Naive thymus-derived CD4-positive, alpha-beta T cell (primary cell): ENCODE measurements at regions not wholly inside any gene's neighbourhood (a gene's known extent, or its start where the extent isn't known, plus 50 kb on each side); places are given as distances from the start of the nearest gene placed in this dataset.

ENCODE experiments used
- ATAC-seq: fragments of 150-1000 bp; cut with Tn5 transposase; 2 replicates; pipeline ENCODE4 v1.10.0; 2021; ENCODE audit warnings: mild to moderate bottlenecking, moderate library complexity
- CTCF ChIA-PET: fragments of 350-600 bp; sonication (Branson Sonifier 250); formaldehyde crosslinking; loops from one replicate; lab custom pipeline; 2021; ENCODE audit warnings: antibody characterized with exemption; lab: Charles Lee
- POLR2A ChIA-PET: fragments of 350-600 bp; sonication (Branson Sonifier 250); formaldehyde crosslinking; loops from one replicate; lab custom pipeline; 2021; ENCODE audit warnings: antibody characterized with exemption, inconsistent platforms; lab: Charles Lee
- DNase-seq, 9 donors: peaks; one replicate each; pipeline versions ENCODE4 v3.0.0 to v3.0.0-alpha.2; 2020 to 2022; ENCODE audit warnings: mixed read lengths in 1 of 9
- H3K27ac ChIP-seq: one replicate; pipeline ENCODE4 v1.7.0; 2013; ENCODE audit warnings: mild to moderate bottlenecking, low read depth, low read length, moderate library complexity
- H3K27me3 ChIP-seq, 2 donors: one replicate each; pipeline ENCODE4 v1.7.0; 2013; ENCODE audit warnings: low read length in 2 of 2, mild to moderate bottlenecking in 2 of 2, moderate library complexity in 2 of 2; ENCODE audit not compliant: control insufficient read depth in 2 of 2, insufficient read depth in 2 of 2
- H3K36me3 ChIP-seq, 3 experiments: 1 replicate in 2 of 3; 2 replicates in 1 of 3; pipeline ENCODE4 v1.7.0; 2013; ENCODE audit warnings: low read length in 3 of 3, mild to moderate bottlenecking in 3 of 3, moderate library complexity in 1 of 3; ENCODE audit not compliant: insufficient read depth in 3 of 3, control insufficient read depth in 2 of 3
- H3K4me1 ChIP-seq, 2 donors: one replicate each; pipeline ENCODE4 v1.7.0; 2013; ENCODE audit warnings: low read length in 2 of 2, mild to moderate bottlenecking in 2 of 2, moderate library complexity in 1 of 2; ENCODE audit not compliant: control insufficient read depth in 2 of 2, insufficient read depth in 2 of 2
- H3K4me3 ChIP-seq: 2 replicates; pipeline ENCODE4 v1.7.0; 2013; ENCODE audit warnings: mild to moderate bottlenecking, low read length
- H3K9me3 ChIP-seq, 3 experiments: 1 replicate in 2 of 3; 2 replicates in 1 of 3; pipeline ENCODE4 v1.7.0; 2013; ENCODE audit warnings: low read length in 3 of 3; ENCODE audit not compliant: control insufficient read depth in 2 of 3
- H3K27ac Mint-ChIP-seq, 9 donors: one replicate each; pipeline ENCODE4 v1.8.0; 2020 to 2022; ENCODE audit warnings: mixed read lengths in 9 of 9, mild to moderate bottlenecking in 8 of 9, moderate library complexity in 5 of 9, inconsistent platforms in 2 of 9
- H3K27me3 Mint-ChIP-seq, 5 donors: one replicate each; pipeline ENCODE4 v1.8.0; 2021 to 2022; ENCODE audit warnings: mixed read lengths in 5 of 5, mild to moderate bottlenecking in 1 of 5
- H3K36me3 Mint-ChIP-seq, 5 donors: one replicate each; pipeline ENCODE4 v1.8.0; 2020 to 2022; ENCODE audit warnings: mixed read lengths in 5 of 5, mild to moderate bottlenecking in 3 of 5, inconsistent platforms in 1 of 5
- H3K4me1 Mint-ChIP-seq, 7 donors: one replicate each; pipeline ENCODE4 v1.8.0; 2020 to 2022; ENCODE audit warnings: mixed read lengths in 7 of 7, mild to moderate bottlenecking in 3 of 7, inconsistent platforms in 1 of 7
- H3K4me3 Mint-ChIP-seq, 10 donors: one replicate each; pipeline ENCODE4 v1.8.0; 2020 to 2022; ENCODE audit warnings: mild to moderate bottlenecking in 10 of 10, mixed read lengths in 10 of 10, moderate library complexity in 6 of 10, inconsistent platforms in 2 of 10
- H3K9me3 Mint-ChIP-seq, 11 donors: one replicate each; pipeline ENCODE4 v1.8.0; 2020 to 2022; ENCODE audit warnings: mixed read lengths in 11 of 11, mild to moderate bottlenecking in 4 of 11, inconsistent platforms in 1 of 11, moderate library complexity in 1 of 11
- intact Hi-C, 2 donors: fragments of 100-400 bp; cut with micrococcal nuclease; formaldehyde crosslinking; loops; one replicate each; pipeline ENCODE4 v1.15.1; 2023

- no peaks in the 10 kb centered on the region for H3K27me3 Mint-ChIP-seq
- Histone ChIP-seq H3K4me1 (no peaks in the 10 kb centered on the region), H3K4me3 (no peak overlapping the region), H3K9me3 (peaks cover 0 to under 1% (median 0%) of the 10 kb centered on the region in 3 experiments), H3K36me3 (no peaks in the 10 kb centered on the region), H3K27ac (no peak overlapping the region), H3K27me3 (no peaks in the 10 kb centered on the region)
- no peak overlapping the region for H3K27ac Mint-ChIP-seq
- ATAC-seq (no peak), DNase-seq (no peak)
- H3K4me3 Mint-ChIP-seq: no peak overlapping the region
- H3K9me3 Mint-ChIP-seq: peaks cover 0 to 10% (median 0%) of the 10 kb centered on the region in 11 donors
- intact Hi-C loops: no loop called here
- H3K36me3 Mint-ChIP-seq: no peaks in the 10 kb centered on the region
- ChIA-PET POLR2A (no interaction called here), CTCF (no interaction called here)
- no peaks in the 10 kb centered on the region for H3K4me1 Mint-ChIP-seq
Observed at GRCh38 chr4:134388351-134388750, 186.8 kb upstream of the PABPC4L start.

DNA sequence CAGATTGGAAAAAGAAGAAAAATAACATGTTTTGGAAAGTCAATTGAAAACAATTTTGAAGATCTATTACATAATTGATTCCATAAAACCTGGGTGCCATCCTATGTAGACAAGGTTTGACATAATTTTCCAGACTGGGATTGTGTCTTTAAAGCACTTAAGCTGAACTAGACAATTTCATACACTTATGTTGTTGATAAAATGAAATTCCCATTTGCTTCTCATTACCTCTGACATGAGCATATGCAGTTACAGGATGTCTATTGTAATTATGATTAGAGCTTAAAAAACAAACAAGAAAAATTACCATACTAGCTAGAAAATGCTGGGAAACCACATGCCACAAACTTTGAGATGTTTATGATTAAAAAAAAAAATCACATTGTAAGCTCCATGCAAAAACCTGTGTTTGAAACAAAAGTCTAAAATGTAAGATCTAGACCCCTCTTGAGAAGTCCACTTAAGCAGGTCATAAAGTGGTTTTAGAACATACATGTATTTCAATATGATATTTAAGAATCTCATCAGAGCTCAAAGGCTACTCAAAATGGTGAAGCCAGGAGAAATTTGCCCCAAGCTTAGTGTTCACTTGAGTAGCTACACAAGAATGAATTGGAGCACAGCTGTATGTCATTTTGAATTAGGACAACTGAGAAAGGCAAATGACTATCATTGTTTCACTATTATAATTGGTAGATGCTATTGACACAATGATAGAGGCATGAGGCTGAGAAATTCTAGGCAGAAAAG, 181.1 kb upstream of the PABPC4L start:
- POLR2A ChIA-PET: no interaction called here

DNA sequence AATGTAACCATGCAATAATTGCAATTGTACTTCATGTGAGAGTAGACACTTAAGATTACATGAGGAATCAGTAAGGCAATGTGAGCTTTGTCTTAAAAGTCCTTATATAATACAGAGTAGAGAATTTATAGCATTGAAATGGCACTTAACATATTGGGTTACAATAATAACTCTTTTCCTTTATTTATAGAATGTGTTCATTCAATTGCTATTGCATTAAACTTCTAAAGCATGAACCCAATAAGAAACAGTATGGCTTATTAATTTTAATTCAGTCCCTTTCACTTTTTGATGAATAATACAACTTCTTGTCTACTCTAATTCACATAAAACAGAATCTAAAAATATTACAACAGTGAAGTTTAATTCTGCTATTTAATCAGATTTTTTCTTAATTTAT, 174.2 kb upstream of the PABPC4L start:
- CTCF ChIA-PET: no interaction called here
- DNase-seq (no peak), ATAC-seq (no peak)
- Histone ChIP-seq H3K27ac (no peak overlapping the region), H3K4me1 (no peaks in the 10 kb centered on the region), H3K4me3 (no peak overlapping the region), H3K27me3 (no peaks in the 10 kb centered on the region), H3K36me3 (no peaks in the 10 kb centered on the region), H3K9me3 (no peaks in the 10 kb centered on the region)
- POLR2A ChIA-PET: no interaction called here
- H3K36me3 Mint-ChIP-seq: no peaks in the 10 kb centered on the region
- no peak overlapping the region for H3K4me3 Mint-ChIP-seq
- no peak overlapping the region for H3K27ac Mint-ChIP-seq
- H3K27me3 Mint-ChIP-seq: no peaks in the 10 kb centered on the region
- intact Hi-C loops: no loop called here
- H3K9me3 Mint-ChIP-seq: peaks cover 0 to 21% (median 2%) of the 10 kb centered on the region in 11 donors
- no peaks in the 10 kb centered on the region for H3K4me1 Mint-ChIP-seq

More for the DNA sequence above, 181.1 kb upstream of the PABPC4L start:
- Histone ChIP-seq H3K36me3 (no peaks in the 10 kb centered on the region), H3K4me3 (no peak overlapping the region), H3K4me1 (no peaks in the 10 kb centered on the region), H3K9me3 (peaks cover 0 to 5% (median 0%) of the 10 kb centered on the region in 3 experiments), H3K27me3 (no peaks in the 10 kb centered on the region), H3K27ac (no peak overlapping the region)
- no peaks in the 10 kb centered on the region for H3K27me3 Mint-ChIP-seq
- no peak for DNase-seq
- no peaks in the 10 kb centered on the region for H3K4me1 Mint-ChIP-seq
- CTCF ChIA-PET: no interaction called here
- H3K4me3 Mint-ChIP-seq: no peak overlapping the region
- H3K9me3 Mint-ChIP-seq: peaks cover 0 to 4% (median 0%) of the 10 kb centered on the region in 11 donors
- no peak overlapping the region for H3K27ac Mint-ChIP-seq
- H3K36me3 Mint-ChIP-seq: no peaks in the 10 kb centered on the region
- no peak for ATAC-seq
- intact Hi-C loops: no loop called here

- H3K27ac Mint-ChIP-seq: no peak overlapping the region
- Histone ChIP-seq H3K27ac (no peak overlapping the region), H3K4me1 (no peaks in the 10 kb centered on the region), H3K36me3 (no peaks in the 10 kb centered on the region), H3K4me3 (no peak overlapping the region), H3K27me3 (no peaks in the 10 kb centered on the region), H3K9me3 (no peaks in the 10 kb centered on the region)
- no peaks in the 10 kb centered on the region for H3K27me3 Mint-ChIP-seq
- ChIA-PET CTCF (no interaction called here), POLR2A (no interaction called here)
- DNase-seq (no peak), ATAC-seq (no peak)
- H3K36me3 Mint-ChIP-seq: no peaks in the 10 kb centered on the region
- no peaks in the 10 kb centered on the region for H3K4me1 Mint-ChIP-seq
- peaks cover 0 to 21% (median 2%) of the 10 kb centered on the region in 11 donors for H3K9me3 Mint-ChIP-seq
- intact Hi-C loops: no loop called here
- no peak overlapping the region for H3K4me3 Mint-ChIP-seq
Observed at GRCh38 chr4:134365852-134366251, 164.3 kb upstream of the PABPC4L start.

DNA sequence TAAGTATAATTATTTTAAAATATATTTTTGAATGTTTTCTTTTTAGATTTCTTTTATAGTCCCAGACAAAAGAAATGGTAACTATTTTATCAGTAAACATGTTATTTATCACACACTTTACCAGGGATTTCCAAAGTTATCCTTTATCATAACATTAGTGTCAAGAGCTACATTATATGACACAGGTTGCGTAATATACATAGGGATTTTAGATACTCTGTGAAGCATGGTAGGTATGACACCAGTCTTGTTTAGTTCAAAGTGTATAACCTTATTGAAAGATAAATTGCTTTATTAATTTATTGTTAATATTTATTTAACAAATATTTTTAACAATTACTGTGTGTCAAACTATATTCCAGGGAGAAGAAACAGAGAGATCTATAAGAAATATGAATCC, 163.3 kb upstream of the PABPC4L start:
- ChIA-PET CTCF (no interaction called here), POLR2A (no interaction called here)
- ATAC-seq (no peak), DNase-seq (no peak)
- H3K36me3 ChIP-seq: no peaks in the 10 kb centered on the region
- H3K36me3 Mint-ChIP-seq: no peaks in the 10 kb centered on the region
- H3K4me1 Mint-ChIP-seq: no peaks in the 10 kb centered on the region
- peaks cover 0 to 21% (median 2%) of the 10 kb centered on the region in 11 donors for H3K9me3 Mint-ChIP-seq
- H3K4me3 Mint-ChIP-seq: no peak overlapping the region
- H3K4me3 ChIP-seq: no peak overlapping the region
- H3K27ac Mint-ChIP-seq: no peak overlapping the region
- intact Hi-C loops: no loop called here
- H3K9me3 ChIP-seq: no peaks in the 10 kb centered on the region
- no peak overlapping the region for H3K27ac ChIP-seq
- H3K4me1 ChIP-seq: no peaks in the 10 kb centered on the region
- H3K27me3 Mint-ChIP-seq: no peaks in the 10 kb centered on the region
- H3K27me3 ChIP-seq: no peaks in the 10 kb centered on the region

- ChIA-PET CTCF (no interaction called here), POLR2A (no interaction called here)
- H3K27ac Mint-ChIP-seq: no peak overlapping the region
- Histone ChIP-seq H3K9me3 (no peaks in the 10 kb centered on the region), H3K36me3 (no peaks in the 10 kb centered on the region), H3K4me1 (no peaks in the 10 kb centered on the region), H3K4me3 (no peak overlapping the region), H3K27ac (no peak overlapping the region), H3K27me3 (no peaks in the 10 kb centered on the region)
- ATAC-seq (no peak), DNase-seq (no peak)
- H3K4me1 Mint-ChIP-seq: no peaks in the 10 kb centered on the region
- intact Hi-C loops: no loop called here
- H3K4me3 Mint-ChIP-seq: no peak overlapping the region
- no peaks in the 10 kb centered on the region for H3K36me3 Mint-ChIP-seq
- H3K27me3 Mint-ChIP-seq: no peaks in the 10 kb centered on the region
- H3K9me3 Mint-ChIP-seq: peaks cover 0 to 6% (median 1%) of the 10 kb centered on the region in 11 donors
Observed at GRCh38 chr4:134345244-134345643, 143.7 kb upstream of the PABPC4L start.

GRCh38 chr4:134343656-134344055, 142.1 kb upstream of the PABPC4L start:
- DNase-seq: no peak
- Mint-ChIP-seq H3K36me3 (no peaks in the 10 kb centered on the region), H3K27ac (no peak overlapping the region), H3K9me3 (peaks cover 0 to 9% (median 0%) of the 10 kb centered on the region in 11 donors), H3K27me3 (no peaks in the 10 kb centered on the region), H3K4me1 (no peaks in the 10 kb centered on the region), H3K4me3 (no peak overlapping the region)
- Histone ChIP-seq H3K4me1 (no peaks in the 10 kb centered on the region), H3K9me3 (no peaks in the 10 kb centered on the region), H3K27me3 (no peaks in the 10 kb centered on the region), H3K4me3 (no peak overlapping the region), H3K36me3 (no peaks in the 10 kb centered on the region), H3K27ac (no peak overlapping the region)
- ChIA-PET POLR2A (no interaction called here), CTCF (no interaction called here)
- intact Hi-C loops: no loop called here
- ATAC-seq: no peak
